ENCODE measurements at regions not wholly inside any gene's neighbourhood (a gene's known extent, or its start where the extent isn't known, plus 50 kb on each side); places are given as distances from the start of the nearest gene placed in this dataset.

- DNase-seq: no peak
Measured at GRCh38 chr5:10173716-10174115, 76.0 kb downstream of the ATPSCKMT start.

GRCh38 chr5:10172247-10172646 lies 77.4 kb downstream of the ATPSCKMT start:
- no peak for DNase-seq

GRCh38 chr5:10169359-10169758 lies 80.3 kb downstream of the ATPSCKMT start:
- DNase-seq: no peak

- no peak for DNase-seq
Measured at GRCh38 chr5:10168254-10168653, 81.4 kb downstream of the ATPSCKMT start.

- no peak for DNase-seq
Measured at GRCh38 chr5:10167806-10168205, 81.9 kb downstream of the ATPSCKMT start.

- no peak for DNase-seq
Measured at GRCh38 chr5:10166392-10166791, 83.3 kb downstream of the ATPSCKMT start.

GRCh38 chr5:10162468-10162867 lies 87.2 kb downstream of the ATPSCKMT start:
- DNase-seq: no peak

- DNase-seq: no peak
Measured at GRCh38 chr5:10161778-10162177, 87.9 kb downstream of the ATPSCKMT start.

GRCh38 chr5:10160241-10160640 lies 89.4 kb downstream of the ATPSCKMT start:
- DNase-seq: no peak

- DNase-seq: no peak
Measured at GRCh38 chr5:10158886-10159285, 90.8 kb downstream of the ATPSCKMT start.

- DNase-seq: no peak
Measured at GRCh38 chr5:10157085-10157669, 92.5 kb downstream of the ATPSCKMT start.

GRCh38 chr5:10155897-10156667 lies 93.6 kb downstream of the ATPSCKMT start:
- no peak for DNase-seq

GRCh38 chr5:10153808-10154537 lies 95.7 kb downstream of the ATPSCKMT start:
- DNase-seq: no peak

- no peak for DNase-seq
Measured at GRCh38 chr5:10153394-10153793, 96.3 kb downstream of the ATPSCKMT start.

GRCh38 chr5:10151656-10152055 lies 98.0 kb downstream of the ATPSCKMT start:
- DNase-seq: no peak

- no peak for DNase-seq
Measured at GRCh38 chr5:10149911-10150310, 99.8 kb downstream of the ATPSCKMT start.

GRCh38 chr5:10145923-10146401 lies 103.7 kb downstream of the ATPSCKMT start:
- DNase-seq: peak; percentile 10 to 64

- no peak for DNase-seq
Measured at GRCh38 chr5:10144040-10144439, 105.6 kb downstream of the ATPSCKMT start.

- peak in 1 of 2 experiments; percentile 19 for DNase-seq
Measured at GRCh38 chr5:10140195-10140973, 109.3 kb downstream of the ATPSCKMT start.

- DNase-seq: no peak
Measured at GRCh38 chr5:10138395-10139057, 111.2 kb downstream of the ATPSCKMT start.

- DNase-seq: no peak
Measured at GRCh38 chr5:10133830-10134229, 115.9 kb downstream of the ATPSCKMT start.

GRCh38 chr5:10130881-10131280 lies 118.8 kb downstream of the ATPSCKMT start:
- no peak for DNase-seq
